ENCODE measurements at regions not wholly inside any gene's neighbourhood (a gene's known extent, or its start where the extent isn't known, plus 50 kb on each side); places are given as distances from the start of the nearest gene placed in this dataset.

DNA sequence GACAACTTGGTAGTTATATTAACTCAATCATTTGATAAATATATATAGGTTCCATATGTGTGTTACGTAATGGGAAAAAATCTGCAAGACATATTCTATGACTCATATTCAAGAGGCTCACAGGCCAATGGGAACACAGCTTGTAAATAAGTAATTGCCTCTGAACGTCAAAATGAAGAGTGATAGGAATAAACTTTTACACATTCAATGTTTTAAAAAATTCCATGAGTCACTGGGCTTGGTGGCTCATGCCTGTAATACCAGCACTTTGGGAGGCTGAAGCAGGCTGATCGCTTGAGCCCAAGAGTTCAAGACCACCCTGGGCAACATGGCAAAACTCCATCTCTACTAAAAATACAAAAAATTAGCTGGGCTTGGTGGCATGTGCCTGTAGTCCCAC is 209.4 kb upstream of the MCHR2 start:
- TF ChIP-seq SIN3A (IDR thresholded peaks at IDR 0.05; ENCODE audit: borderline replicate concordance, insufficient read depth, low read length) (no peak), POLR2AphosphoS5 (IDR thresholded peaks at IDR 0.05; ENCODE audit: low read depth, low read length) (no peak), TAF1 (IDR thresholded peaks at IDR 0.05; ENCODE audit: borderline replicate concordance, insufficient read depth, low read length) (no peak), REST (IDR thresholded peaks at IDR 0.05; ENCODE audit: insufficient read depth in 1 of 2, low read depth in 2 of 2, low read length in 2 of 2) (no peak), FOXP2 (optimal IDR thresholded peaks at IDR 0.05; ENCODE audit: borderline replicate concordance, extremely low read depth, extremely low read length, insufficient read depth) (no peak)

DNA sequence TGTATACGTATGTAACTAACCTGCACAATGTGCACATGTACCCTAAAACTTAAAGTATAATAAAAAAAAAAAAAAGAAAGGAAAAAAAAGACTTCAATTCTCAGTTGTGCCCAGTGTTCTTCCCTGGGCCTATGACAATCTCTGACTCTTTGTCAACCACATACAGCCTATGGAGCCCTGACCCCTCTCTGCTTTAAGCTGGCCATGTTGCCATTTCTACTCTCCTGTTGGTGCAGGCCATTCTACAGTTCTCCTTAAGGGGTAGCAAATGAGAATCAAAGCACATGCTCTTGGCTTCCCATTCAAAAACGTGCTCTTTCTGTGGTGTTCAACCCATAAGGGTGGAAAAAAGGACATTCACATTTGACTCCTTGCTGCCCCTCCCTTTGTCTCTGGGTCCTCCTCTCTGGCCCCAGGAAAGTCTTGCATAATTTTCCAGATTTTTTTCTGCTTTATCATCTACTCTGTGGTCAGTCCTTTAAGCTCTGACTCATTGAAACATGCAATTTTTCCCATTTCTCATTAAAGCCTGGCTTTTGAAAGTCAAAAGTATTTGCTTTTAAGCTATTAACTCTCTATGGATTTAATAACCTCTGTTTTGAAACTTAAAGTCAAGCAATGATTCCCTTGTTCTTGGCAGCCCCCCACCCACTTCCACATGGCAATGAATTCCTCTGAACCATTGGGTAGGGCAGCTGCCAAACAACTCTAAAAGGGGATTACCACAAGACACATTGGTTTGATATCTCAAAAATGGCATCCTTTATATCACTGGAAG is 208.6 kb upstream of the MCHR2 start:
- TF ChIP-seq POLR2AphosphoS5 (IDR thresholded peaks at IDR 0.05; ENCODE audit: low read depth, low read length) = no peak
- TF ChIP-seq REST (IDR thresholded peaks at IDR 0.05; ENCODE audit: insufficient read depth in 1 of 2, low read depth in 2 of 2, low read length in 2 of 2) = no peak
- no peak for TF ChIP-seq FOXP2 (optimal IDR thresholded peaks at IDR 0.05; ENCODE audit: borderline replicate concordance, extremely low read depth, extremely low read length, insufficient read depth)
- TF ChIP-seq TAF1 (IDR thresholded peaks at IDR 0.05; ENCODE audit: borderline replicate concordance, insufficient read depth, low read length) = no peak
- no peak for TF ChIP-seq SIN3A (IDR thresholded peaks at IDR 0.05; ENCODE audit: borderline replicate concordance, insufficient read depth, low read length)

GRCh38 chr6:100194535-100194934 is 200.5 kb upstream of the MCHR2 start:
- TF ChIP-seq TAF1 (IDR thresholded peaks at IDR 0.05; ENCODE audit: borderline replicate concordance, insufficient read depth, low read length) (no peak), SIN3A (IDR thresholded peaks at IDR 0.05; ENCODE audit: borderline replicate concordance, insufficient read depth, low read length) (no peak), REST (IDR thresholded peaks at IDR 0.05; ENCODE audit: insufficient read depth in 1 of 2, low read depth in 2 of 2, low read length in 2 of 2) (no peak), POLR2AphosphoS5 (IDR thresholded peaks at IDR 0.05; ENCODE audit: low read depth, low read length) (no peak), FOXP2 (optimal IDR thresholded peaks at IDR 0.05; ENCODE audit: borderline replicate concordance, extremely low read depth, extremely low read length, insufficient read depth) (no peak)

DNA sequence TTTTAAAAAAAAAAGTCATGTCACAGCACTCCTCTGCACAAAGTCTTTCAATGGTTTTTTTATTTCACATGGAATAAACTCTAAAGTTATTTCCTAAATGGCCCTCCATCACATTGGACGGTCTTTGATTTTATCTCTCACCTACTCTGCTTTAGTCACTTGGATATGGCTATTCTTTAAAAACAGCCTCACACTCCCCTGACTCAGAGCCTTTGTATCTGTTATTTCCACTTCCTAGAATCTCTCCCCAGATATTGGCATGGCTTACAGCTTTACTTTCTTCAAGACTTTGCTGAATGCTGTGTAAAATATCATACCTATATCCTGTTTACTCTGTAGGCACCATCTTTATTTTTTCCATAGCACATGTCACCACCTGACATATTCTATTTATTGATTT is 194.7 kb upstream of the MCHR2 start:
- no peak for TF ChIP-seq FOXP2 (optimal IDR thresholded peaks at IDR 0.05; ENCODE audit: borderline replicate concordance, extremely low read depth, extremely low read length, insufficient read depth)

DNA sequence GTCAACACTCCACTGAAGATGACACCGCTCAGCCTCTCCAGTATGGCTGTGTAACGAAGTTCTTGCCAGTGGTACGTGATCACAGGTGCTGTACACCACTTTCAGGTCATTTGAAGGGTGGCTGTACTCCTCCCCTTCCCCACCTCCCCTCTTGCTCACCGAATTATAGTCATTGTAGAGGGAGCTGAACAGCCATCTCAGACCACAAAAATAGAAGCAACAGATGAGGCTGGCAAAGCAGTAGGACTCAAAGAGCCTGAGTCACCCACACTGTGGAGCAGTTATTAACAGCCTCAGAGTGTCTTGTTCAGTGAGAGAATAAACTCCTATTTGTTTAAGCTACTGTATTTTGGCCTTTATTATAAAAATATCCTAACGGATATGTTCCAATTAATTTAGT is 192.5 kb upstream of the MCHR2 start:
- TF ChIP-seq FOXP2 (optimal IDR thresholded peaks at IDR 0.05; ENCODE audit: borderline replicate concordance, extremely low read depth, extremely low read length, insufficient read depth) = no peak
- TF ChIP-seq POLR2AphosphoS5 (IDR thresholded peaks at IDR 0.05; ENCODE audit: low read depth, low read length) = no peak
- no peak for TF ChIP-seq REST (IDR thresholded peaks at IDR 0.05; ENCODE audit: insufficient read depth in 1 of 2, low read depth in 2 of 2, low read length in 2 of 2)
- TF ChIP-seq SIN3A (IDR thresholded peaks at IDR 0.05; ENCODE audit: borderline replicate concordance, insufficient read depth, low read length) = no peak
- no peak for TF ChIP-seq TAF1 (IDR thresholded peaks at IDR 0.05; ENCODE audit: borderline replicate concordance, insufficient read depth, low read length)
